Transverse colon (tissue), 4 donors: ENCODE measurements at regions not wholly inside any gene's neighbourhood (a gene's known extent, or its start where the extent isn't known, plus 50 kb on each side); places are given as distances from the start of the nearest gene placed in this dataset.

ENCODE experiments used
- CTCF ChIP-seq, 5 experiments: fragments of 200-600 bp in 3 of 5; fragments of 450-650 bp in 2 of 5; sonication (generic) in 3 of 5; IDR thresholded peaks; 1 replicate in 2 of 5; 2 replicates in 3 of 5; pipeline ENCODE4 v1.5.1; 2016 to 2017; ENCODE audit warnings: antibody characterized with exemption in 5 of 5, inconsistent platforms in 3 of 5, mild to moderate bottlenecking in 2 of 5, moderate library complexity in 1 of 5
- EP300 ChIP-seq: sonication (generic); formaldehyde crosslinking; IDR thresholded peaks from one replicate; pipeline ENCODE4 v1.6.1; 2017; ENCODE audit warnings: antibody characterized with exemption, low read depth
- POLR2A ChIP-seq: fragments of 450-650 bp; IDR thresholded peaks from one replicate; pipeline ENCODE4 v1.6.1; 2016; ENCODE audit warnings: antibody characterized with exemption, mild to moderate bottlenecking, moderate library complexity
- POLR2AphosphoS5 ChIP-seq, 3 donors: sonication (generic); formaldehyde crosslinking; IDR thresholded peaks; one replicate each; pipeline ENCODE4 v1.6.1; 2016; ENCODE audit warnings: antibody characterized with exemption in 3 of 3

DNA sequence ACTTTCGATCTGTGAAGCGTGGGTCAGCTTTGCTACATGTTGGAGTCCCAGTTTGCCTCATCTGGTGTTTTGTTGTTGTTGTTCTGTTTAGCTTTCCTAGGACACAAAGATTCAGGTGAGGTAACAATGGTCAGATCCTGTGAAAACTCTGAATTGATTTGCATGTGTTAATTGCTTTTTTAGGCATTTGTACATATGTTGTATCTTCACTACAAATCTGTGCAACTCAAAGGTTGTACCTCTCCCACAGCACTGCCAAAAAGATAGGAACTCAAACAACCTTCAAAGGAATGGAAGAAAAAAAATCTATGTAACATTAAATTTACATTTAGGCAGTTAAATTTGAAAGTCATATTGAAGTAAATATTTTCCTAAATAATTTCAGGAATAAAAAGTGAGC, 518.5 kb upstream of the TENM4 start:
- TF ChIP-seq CTCF (IDR thresholded peaks at IDR 0.05) (no peak), POLR2A (no peak), EP300 (no peak), POLR2AphosphoS5 (IDR thresholded peaks at IDR 0.05) (no peak)
